Neural crest cell (in vitro differentiated cells): ENCODE measurements at regions not wholly inside any gene's neighbourhood (a gene's known extent, or its start where the extent isn't known, plus 50 kb on each side); places are given as distances from the start of the nearest gene placed in this dataset.
A peak's percentile ranks its signal among the peaks of the same experiment; 100 is the strongest.

Source experiments
- DNase-seq: peaks from one replicate; pipeline ENCODE4 v3.0.0; 2021; ENCODE audit warnings: low read depth, mixed read lengths, low spot score
- H3K27ac Mint-ChIP-seq: one replicate; pipeline ENCODE4 v1.8.0; 2021; ENCODE audit warnings: mild to moderate bottlenecking, mixed read lengths; ENCODE audit not compliant: unreplicated experiment
- H3K27me3 Mint-ChIP-seq: 2 replicates; pipeline ENCODE4 v1.8.0; 2021; ENCODE audit warnings: low read depth, mild to moderate bottlenecking, mixed read lengths
- H3K36me3 Mint-ChIP-seq: 2 replicates; pipeline ENCODE4 v1.8.0; 2021; ENCODE audit warnings: low read depth, mild to moderate bottlenecking, mixed read lengths
- H3K4me1 Mint-ChIP-seq: 2 replicates; pipeline ENCODE4 v1.8.0; 2021; ENCODE audit warnings: mixed read lengths
- H3K4me3 Mint-ChIP-seq: one replicate; pipeline ENCODE4 v1.8.0; 2021; ENCODE audit warnings: mild to moderate bottlenecking, mixed read lengths
- H3K9me3 Mint-ChIP-seq: 2 replicates; pipeline ENCODE4 v1.8.0; 2021; ENCODE audit warnings: mixed read lengths
- CTCF ChIP-seq: fragments of 200-600 bp; sonication (generic); conservative IDR thresholded peaks from 2 replicates; pipeline ENCODE4 v1.5.0; 2021; ENCODE audit warnings: antibody characterized with exemption, mild to moderate bottlenecking

GRCh38 chr2:140064243-140064642 lies 1284.1 kb upstream of the NXPH2 start:
- no peak overlapping the region for H3K27ac Mint-ChIP-seq
- H3K27me3 Mint-ChIP-seq, result no peaks in the 10 kb centered on the region
- H3K4me3 Mint-ChIP-seq, result no peak overlapping the region
- H3K36me3 Mint-ChIP-seq, result no peaks in the 10 kb centered on the region
- TF ChIP-seq CTCF, result no peak
- H3K9me3 Mint-ChIP-seq, result peaks cover 4% of the 10 kb centered on the region
- no peak for DNase-seq
- H3K4me1 Mint-ChIP-seq, result peaks cover 7% of the 10 kb centered on the region

GRCh38 chr2:140063356-140063755 lies 1283.2 kb upstream of the NXPH2 start:
- Mint-ChIP-seq H3K9me3 (peaks cover 4% of the 10 kb centered on the region), H3K4me3 (no peak overlapping the region), H3K36me3 (no peaks in the 10 kb centered on the region), H3K4me1 (peaks cover 7% of the 10 kb centered on the region), H3K27ac (peak overlapping the region; percentile 53), H3K27me3 (no peaks in the 10 kb centered on the region)
- TF ChIP-seq CTCF, result no peak
- no peak for DNase-seq

- Mint-ChIP-seq H3K4me3 (no peak overlapping the region), H3K9me3 (peaks cover 4% of the 10 kb centered on the region), H3K27me3 (no peaks in the 10 kb centered on the region), H3K27ac (no peak overlapping the region), H3K36me3 (no peaks in the 10 kb centered on the region), H3K4me1 (peaks cover 7% of the 10 kb centered on the region)
- TF ChIP-seq CTCF, result no peak
- DNase-seq, result no peak
Measured at GRCh38 chr2:140061240-140061639, 1281.0 kb upstream of the NXPH2 start.

GRCh38 chr2:140057928-140058327 lies 1277.7 kb upstream of the NXPH2 start:
- Mint-ChIP-seq H3K27me3 (no peaks in the 10 kb centered on the region), H3K4me3 (no peak overlapping the region), H3K36me3 (no peaks in the 10 kb centered on the region), H3K4me1 (peaks cover under 1% of the 10 kb centered on the region), H3K9me3 (peaks cover 4% of the 10 kb centered on the region), H3K27ac (no peak overlapping the region)
- no peak for TF ChIP-seq CTCF
- DNase-seq, result no peak

- H3K27me3 Mint-ChIP-seq, result no peaks in the 10 kb centered on the region
Measured at GRCh38 chr2:140041811-140042210, 1261.6 kb upstream of the NXPH2 start.

More at GRCh38 chr2:140041811-140042210, 1261.6 kb upstream of the NXPH2 start:
- Mint-ChIP-seq H3K36me3 (peaks cover 2% of the 10 kb centered on the region), H3K4me3 (no peak overlapping the region), H3K4me1 (no peaks in the 10 kb centered on the region), H3K27ac (no peak overlapping the region), H3K9me3 (peaks cover 5% of the 10 kb centered on the region)
- DNase-seq, result no peak
- TF ChIP-seq CTCF, result no peak
